GM19395 (cell line): ENCODE measurements at regions not wholly inside any gene's neighbourhood (a gene's known extent, or its start where the extent isn't known, plus 50 kb on each side); places are given as distances from the start of the nearest gene placed in this dataset.

ENCODE experiments used
- ATAC-seq: cut with Tn5 transposase; IDR thresholded peaks from one replicate; pipeline ENCODE4 v1.9.1; 2021; ENCODE audit warnings: mild to moderate bottlenecking, moderate library complexity; ENCODE audit not compliant: unreplicated experiment

- ATAC-seq: no peak
Observed at GRCh38 chr10:131698986-131699385, 201.8 kb upstream of the PPP2R2D start.

- ATAC-seq: no peak
Observed at GRCh38 chr10:131700032-131700431, 200.8 kb upstream of the PPP2R2D start.

- no peak for ATAC-seq
Observed at GRCh38 chr10:131700506-131700905, 200.3 kb upstream of the PPP2R2D start.

- ATAC-seq: no peak
Observed at GRCh38 chr10:131701131-131701947, 199.5 kb upstream of the PPP2R2D start.

- no peak for ATAC-seq
Observed at GRCh38 chr10:131702531-131703356, 198.1 kb upstream of the PPP2R2D start.

GRCh38 chr10:131703541-131703940 is 197.3 kb upstream of the PPP2R2D start:
- no peak for ATAC-seq

GRCh38 chr10:131703941-131704340 is 196.9 kb upstream of the PPP2R2D start:
- ATAC-seq: no peak

GRCh38 chr10:131706476-131706875 is 194.3 kb upstream of the PPP2R2D start:
- no peak for ATAC-seq

GRCh38 chr10:131706952-131707351 is 193.9 kb upstream of the PPP2R2D start:
- ATAC-seq: no peak

- no peak for ATAC-seq
Observed at GRCh38 chr10:131708225-131708880, 192.5 kb upstream of the PPP2R2D start.

GRCh38 chr10:131710142-131710861 is 190.5 kb upstream of the PPP2R2D start:
- ATAC-seq: no peak

- ATAC-seq: no peak
Observed at GRCh38 chr10:131722121-131722520, 178.7 kb upstream of the PPP2R2D start.

- no peak for ATAC-seq
Observed at GRCh38 chr10:131722525-131723264, 178.1 kb upstream of the PPP2R2D start.

GRCh38 chr10:131723297-131724168 is 177.3 kb upstream of the PPP2R2D start:
- ATAC-seq: no peak

- no peak for ATAC-seq
Observed at GRCh38 chr10:131724169-131724545, 176.7 kb upstream of the PPP2R2D start.

- no peak for ATAC-seq
Observed at GRCh38 chr10:131724891-131725580, 175.8 kb upstream of the PPP2R2D start.

GRCh38 chr10:131725581-131726069 is 175.2 kb upstream of the PPP2R2D start:
- no peak for ATAC-seq

GRCh38 chr10:131726076-131726880 is 174.5 kb upstream of the PPP2R2D start:
- ATAC-seq: no peak
